Tibial nerve (tissue), 4 donors: ENCODE measurements at regions not wholly inside any gene's neighbourhood (a gene's known extent, or its start where the extent isn't known, plus 50 kb on each side); places are given as distances from the start of the nearest gene placed in this dataset.

Source experiments
- DNase-seq, 2 donors: peaks; one replicate each; pipeline ENCODE4 v3.0.0-alpha.2; 2019; ENCODE audit warnings: low spot score in 2 of 2
- H3K27ac ChIP-seq, 4 donors: fragments of 200-600 bp; sonication (generic) in 3 of 4; one replicate each; pipeline ENCODE4 v1.5.1; 2017 to 2019; ENCODE audit warnings: mild to moderate bottlenecking in 1 of 4
- H3K27me3 ChIP-seq, 2 donors: fragments of 200-600 bp; sonication (generic) in 1 of 2; one replicate each; pipeline versions ENCODE4 v1.5.1 to v1.6.0; 2017 to 2019
- H3K36me3 ChIP-seq, 3 donors: fragments of 200-600 bp; sonication (generic); one replicate each; pipeline ENCODE4 v1.5.1; 2018 to 2019
- H3K4me1 ChIP-seq, 4 donors: fragments of 200-600 bp; sonication (generic) in 3 of 4; one replicate each; pipeline ENCODE4 v1.5.1; 2017 to 2019
- H3K4me3 ChIP-seq, 4 donors: fragments of 200-600 bp; sonication (generic) in 3 of 4; one replicate each; pipeline ENCODE4 v1.5.1; 2017 to 2019; ENCODE audit warnings: mild to moderate bottlenecking in 1 of 4, moderate library complexity in 1 of 4
- H3K9me3 ChIP-seq, 4 donors: fragments of 200-600 bp; sonication (generic) in 3 of 4; one replicate each; pipeline ENCODE4 v1.5.1; 2017 to 2019
- CTCF ChIP-seq, 5 experiments: fragments of 200-600 bp in 3 of 5; fragments of 450-650 bp in 2 of 5; sonication (generic) in 3 of 5; IDR thresholded peaks; one replicate each; pipeline ENCODE4 v1.5.1; 2016 to 2019; ENCODE audit warnings: antibody characterized with exemption in 5 of 5, mild to moderate bottlenecking in 3 of 5, moderate library complexity in 2 of 5
- EP300 ChIP-seq, 2 donors: sonication (generic); formaldehyde crosslinking; IDR thresholded peaks; one replicate each; pipeline ENCODE4 v1.6.1; 2017; ENCODE audit warnings: antibody characterized with exemption in 2 of 2, mild to moderate bottlenecking in 1 of 2
- POLR2A ChIP-seq, 2 donors: fragments of 450-650 bp; IDR thresholded peaks; one replicate each; pipeline ENCODE4 v1.6.1; 2017; ENCODE audit warnings: antibody characterized with exemption in 2 of 2, mild to moderate bottlenecking in 2 of 2, moderate library complexity in 2 of 2
- WGBS, 2 donors: methylation state at CpG; one replicate each; pipeline ENCODE4 v1.1.5; 2018; 5-methylcytosine and 5-hydroxymethylcytosine counted together

- DNase-seq: no peak
- Histone ChIP-seq H3K27me3 (no peaks in the 10 kb centered on the region), H3K27ac (no peak overlapping the region), H3K9me3 (no peaks in the 10 kb centered on the region), H3K4me3 (no peak overlapping the region), H3K36me3 (no peaks in the 10 kb centered on the region), H3K4me1 (no peaks in the 10 kb centered on the region)
- TF ChIP-seq CTCF (IDR thresholded peaks at IDR 0.05): no peak
- no peak for TF ChIP-seq POLR2A (IDR thresholded peaks at IDR 0.05)
- no peak for TF ChIP-seq EP300 (IDR thresholded peaks at IDR 0.05)
Measured at GRCh38 chr4:178955614-178956013, 1513.4 kb upstream of the AGA start.

GRCh38 chr4:178958725-178959440 is 1516.6 kb upstream of the AGA start:
- Histone ChIP-seq H3K36me3 (no peaks in the 10 kb centered on the region), H3K27ac (no peak overlapping the region), H3K4me3 (no peak overlapping the region), H3K9me3 (no peaks in the 10 kb centered on the region), H3K27me3 (no peaks in the 10 kb centered on the region), H3K4me1 (no peaks in the 10 kb centered on the region)
- TF ChIP-seq EP300 (IDR thresholded peaks at IDR 0.05) (no peak), POLR2A (IDR thresholded peaks at IDR 0.05) (no peak)
- DNase-seq: no peak
- WGBS, 2 donors: 73 to 86% methylated on average over 4 of the region's 4 CpGs

DNA sequence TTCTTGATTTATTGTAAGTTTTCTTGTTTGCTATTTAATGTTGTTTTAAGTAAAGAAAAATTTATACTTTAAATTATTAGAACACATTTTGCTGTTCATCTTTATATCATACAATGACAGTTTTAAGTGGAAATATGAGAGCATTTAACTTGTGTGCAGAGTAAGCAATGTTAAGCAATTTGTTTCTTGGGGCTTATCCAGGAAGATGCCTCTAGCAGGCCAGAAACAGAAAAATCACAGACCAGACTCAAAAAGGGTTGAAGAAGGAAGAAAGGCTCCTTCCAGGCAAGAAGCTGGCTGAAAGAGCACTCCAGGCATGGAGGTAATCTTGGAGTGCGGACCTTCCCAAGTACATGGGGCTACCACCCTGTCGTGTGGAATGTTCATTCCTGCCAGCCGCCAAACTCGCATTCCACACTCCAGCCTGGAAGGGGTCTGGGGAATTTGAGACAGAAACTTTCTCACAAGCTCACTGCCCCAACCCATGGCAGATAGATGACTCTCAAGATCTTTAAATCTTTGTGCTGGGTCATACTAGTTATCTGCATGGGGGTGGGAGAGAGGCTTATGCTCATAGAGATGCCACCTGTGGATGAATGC is 1521.3 kb upstream of the AGA start:
- TF ChIP-seq EP300 (IDR thresholded peaks at IDR 0.05) (no peak), CTCF (IDR thresholded peaks at IDR 0.05) (no peak), POLR2A (IDR thresholded peaks at IDR 0.05) (no peak)
- H3K36me3 ChIP-seq: no peaks in the 10 kb centered on the region
- H3K27me3 ChIP-seq: no peaks in the 10 kb centered on the region
- H3K4me1 ChIP-seq: no peaks in the 10 kb centered on the region
- no peak overlapping the region for H3K27ac ChIP-seq
- H3K9me3 ChIP-seq: no peaks in the 10 kb centered on the region
- DNase-seq: no peak
- WGBS, 2 donors: 84 to 86% methylated on average over 4 of the region's 4 CpGs
- no peak overlapping the region for H3K4me3 ChIP-seq

DNA sequence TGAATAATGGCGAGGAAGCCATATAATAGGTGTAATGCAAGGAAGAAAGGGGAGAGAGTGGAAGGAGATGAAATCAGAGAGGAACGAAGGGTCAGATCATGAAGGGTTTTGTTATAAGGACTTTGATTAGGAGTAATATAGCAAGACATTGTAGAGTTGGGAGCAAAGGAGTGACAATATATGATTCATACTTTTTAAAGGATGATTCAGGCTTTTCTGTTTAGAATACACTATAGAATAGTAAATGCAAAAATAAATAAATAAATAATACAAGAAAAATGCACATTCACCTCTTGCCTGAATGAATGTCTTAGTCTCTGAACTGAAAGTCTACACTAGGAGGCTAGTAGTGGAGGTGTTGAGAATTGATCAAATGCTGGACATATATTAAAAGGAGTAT is 1524.4 kb upstream of the AGA start:
- TF ChIP-seq CTCF (IDR thresholded peaks at IDR 0.05) (no peak), EP300 (IDR thresholded peaks at IDR 0.05) (no peak), POLR2A (IDR thresholded peaks at IDR 0.05) (no peak)
- Histone ChIP-seq H3K4me1 (no peaks in the 10 kb centered on the region), H3K4me3 (no peak overlapping the region), H3K27ac (no peak overlapping the region), H3K9me3 (no peaks in the 10 kb centered on the region), H3K27me3 (no peaks in the 10 kb centered on the region), H3K36me3 (no peaks in the 10 kb centered on the region)
- WGBS, 2 donors: 84 to 92% methylated on average over 2 of the region's 2 CpGs
- no peak for DNase-seq

- 60 to 64% methylated on average over 3 of the region's 3 CpGs for WGBS, 2 donors
- no peak for DNase-seq
- H3K27me3 ChIP-seq: no peaks in the 10 kb centered on the region
- H3K36me3 ChIP-seq: no peaks in the 10 kb centered on the region
- no peak overlapping the region for H3K27ac ChIP-seq
- H3K4me1 ChIP-seq: no peaks in the 10 kb centered on the region
- no peak overlapping the region for H3K4me3 ChIP-seq
- no peak for TF ChIP-seq POLR2A (IDR thresholded peaks at IDR 0.05)
- TF ChIP-seq CTCF (IDR thresholded peaks at IDR 0.05): no peak
- TF ChIP-seq EP300 (IDR thresholded peaks at IDR 0.05): no peak
- H3K9me3 ChIP-seq: no peaks in the 10 kb centered on the region
Measured at GRCh38 chr4:178970433-178971140, 1528.3 kb upstream of the AGA start.
